ENCODE measurements at regions not wholly inside any gene's neighbourhood (a gene's known extent, or its start where the extent isn't known, plus 50 kb on each side); places are given as distances from the start of the nearest gene placed in this dataset.

DNA sequence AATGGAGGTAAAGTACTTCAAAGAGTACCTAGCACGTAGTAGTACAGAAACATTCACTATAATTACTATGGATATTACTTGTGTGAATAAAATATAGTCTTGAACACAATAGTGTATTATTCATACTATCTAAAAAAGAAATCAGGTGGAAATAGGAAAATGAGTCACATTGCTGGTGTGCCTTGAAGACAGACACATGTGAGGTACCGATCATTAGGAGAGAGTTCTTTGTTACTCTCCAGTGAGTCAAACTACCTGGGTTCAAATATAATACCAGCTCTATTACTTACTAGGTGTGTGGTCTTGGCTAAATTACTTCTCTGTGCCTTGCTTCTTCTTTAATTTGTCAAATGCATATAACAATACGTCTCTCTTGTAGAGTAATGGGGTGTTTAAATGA, 50.8 kb upstream of the BEND6 start:
- no peak for ATAC-seq
- Histone ChIP-seq H4K20me1 (ENCODE audit: insufficient read depth, low read length) (no peaks in the 10 kb centered on the region; the same call in 1 of the 2 replicates), H3K9me3 (ENCODE audit: low read length) (no peaks in the 10 kb centered on the region), H3K4me3 (replicated peaks in 1 of 3; ENCODE audit: insufficient read depth in 1 of 3, low read depth in 2 of 3, low read length in 3 of 3) (no peak overlapping the region), H3K36me3 (replicated peaks in 1 of 2; ENCODE audit: control insufficient read depth in 1 of 2, insufficient read depth in 2 of 2, low read length in 2 of 2) (no peaks in the 10 kb centered on the region), H2AFZ (ENCODE audit: low read length) (no peak overlapping the region), H3K79me2 (ENCODE audit: insufficient read depth, low read length) (no peaks in the 10 kb centered on the region), H3K4me2 (ENCODE audit: low read depth, low read length) (no peak overlapping the region), H3K27ac (ENCODE audit: extremely low read length, insufficient read depth, low read length) (no peak overlapping the region), H3K4me1 (ENCODE audit: insufficient read depth, low read length) (peaks cover 11% of the 10 kb centered on the region; the same call in 1 of the 2 replicates), H3K27me3 (ENCODE audit: control insufficient read depth in 1 of 2, insufficient read depth in 2 of 2, low read length in 2 of 2) (peaks cover 0 to 1% of the 10 kb centered on the region in 2 experiments; a peak in 1 of 5 replicates), H3K9ac (ENCODE audit: insufficient read depth, low read depth, low read length) (no peak overlapping the region)
- CTCF ChIA-PET (ENCODE audit: low intra/inter-chr PET ratio, low total read pairs), result interaction anchor here (1.1 to 3.5 kb wide), 5 partner anchors 91 to 420 kb away, joined by 3 to 39 read pairs (median 8); partner anchors contain the start of gene PRIM2
- intact Hi-C loops (cut with micrococcal nuclease; ENCODE audit: unreplicated experiment), result loop anchor here (1.0 to 5.0 kb wide), 5 partner anchors 51 to 412 kb away; partner anchors contain the start of genes BAG2 and BEND6
- WGBS (ENCODE audit: low lambda C conversion rate), result 5% methylated on average over 3 of the region's 3 CpGs
- BruUV-seq (replicated peaks), result no TSS peak
- in situ Hi-C loops (cut with HindIII; ENCODE audit: extremely low pct_ligation_motif_present, low pct_unique_long_range_greater_than_20kb), result loop anchor here (10.0 kb wide), 1 partner anchor 111 kb away; no protein-coding TSS in a partner anchor
- DNase-seq (ENCODE audit: low spot score), result no peak
- POLR2A ChIA-PET, result no interaction called here
- no peak for FAIRE-seq
- TF ChIP-seq, protein P1, sequence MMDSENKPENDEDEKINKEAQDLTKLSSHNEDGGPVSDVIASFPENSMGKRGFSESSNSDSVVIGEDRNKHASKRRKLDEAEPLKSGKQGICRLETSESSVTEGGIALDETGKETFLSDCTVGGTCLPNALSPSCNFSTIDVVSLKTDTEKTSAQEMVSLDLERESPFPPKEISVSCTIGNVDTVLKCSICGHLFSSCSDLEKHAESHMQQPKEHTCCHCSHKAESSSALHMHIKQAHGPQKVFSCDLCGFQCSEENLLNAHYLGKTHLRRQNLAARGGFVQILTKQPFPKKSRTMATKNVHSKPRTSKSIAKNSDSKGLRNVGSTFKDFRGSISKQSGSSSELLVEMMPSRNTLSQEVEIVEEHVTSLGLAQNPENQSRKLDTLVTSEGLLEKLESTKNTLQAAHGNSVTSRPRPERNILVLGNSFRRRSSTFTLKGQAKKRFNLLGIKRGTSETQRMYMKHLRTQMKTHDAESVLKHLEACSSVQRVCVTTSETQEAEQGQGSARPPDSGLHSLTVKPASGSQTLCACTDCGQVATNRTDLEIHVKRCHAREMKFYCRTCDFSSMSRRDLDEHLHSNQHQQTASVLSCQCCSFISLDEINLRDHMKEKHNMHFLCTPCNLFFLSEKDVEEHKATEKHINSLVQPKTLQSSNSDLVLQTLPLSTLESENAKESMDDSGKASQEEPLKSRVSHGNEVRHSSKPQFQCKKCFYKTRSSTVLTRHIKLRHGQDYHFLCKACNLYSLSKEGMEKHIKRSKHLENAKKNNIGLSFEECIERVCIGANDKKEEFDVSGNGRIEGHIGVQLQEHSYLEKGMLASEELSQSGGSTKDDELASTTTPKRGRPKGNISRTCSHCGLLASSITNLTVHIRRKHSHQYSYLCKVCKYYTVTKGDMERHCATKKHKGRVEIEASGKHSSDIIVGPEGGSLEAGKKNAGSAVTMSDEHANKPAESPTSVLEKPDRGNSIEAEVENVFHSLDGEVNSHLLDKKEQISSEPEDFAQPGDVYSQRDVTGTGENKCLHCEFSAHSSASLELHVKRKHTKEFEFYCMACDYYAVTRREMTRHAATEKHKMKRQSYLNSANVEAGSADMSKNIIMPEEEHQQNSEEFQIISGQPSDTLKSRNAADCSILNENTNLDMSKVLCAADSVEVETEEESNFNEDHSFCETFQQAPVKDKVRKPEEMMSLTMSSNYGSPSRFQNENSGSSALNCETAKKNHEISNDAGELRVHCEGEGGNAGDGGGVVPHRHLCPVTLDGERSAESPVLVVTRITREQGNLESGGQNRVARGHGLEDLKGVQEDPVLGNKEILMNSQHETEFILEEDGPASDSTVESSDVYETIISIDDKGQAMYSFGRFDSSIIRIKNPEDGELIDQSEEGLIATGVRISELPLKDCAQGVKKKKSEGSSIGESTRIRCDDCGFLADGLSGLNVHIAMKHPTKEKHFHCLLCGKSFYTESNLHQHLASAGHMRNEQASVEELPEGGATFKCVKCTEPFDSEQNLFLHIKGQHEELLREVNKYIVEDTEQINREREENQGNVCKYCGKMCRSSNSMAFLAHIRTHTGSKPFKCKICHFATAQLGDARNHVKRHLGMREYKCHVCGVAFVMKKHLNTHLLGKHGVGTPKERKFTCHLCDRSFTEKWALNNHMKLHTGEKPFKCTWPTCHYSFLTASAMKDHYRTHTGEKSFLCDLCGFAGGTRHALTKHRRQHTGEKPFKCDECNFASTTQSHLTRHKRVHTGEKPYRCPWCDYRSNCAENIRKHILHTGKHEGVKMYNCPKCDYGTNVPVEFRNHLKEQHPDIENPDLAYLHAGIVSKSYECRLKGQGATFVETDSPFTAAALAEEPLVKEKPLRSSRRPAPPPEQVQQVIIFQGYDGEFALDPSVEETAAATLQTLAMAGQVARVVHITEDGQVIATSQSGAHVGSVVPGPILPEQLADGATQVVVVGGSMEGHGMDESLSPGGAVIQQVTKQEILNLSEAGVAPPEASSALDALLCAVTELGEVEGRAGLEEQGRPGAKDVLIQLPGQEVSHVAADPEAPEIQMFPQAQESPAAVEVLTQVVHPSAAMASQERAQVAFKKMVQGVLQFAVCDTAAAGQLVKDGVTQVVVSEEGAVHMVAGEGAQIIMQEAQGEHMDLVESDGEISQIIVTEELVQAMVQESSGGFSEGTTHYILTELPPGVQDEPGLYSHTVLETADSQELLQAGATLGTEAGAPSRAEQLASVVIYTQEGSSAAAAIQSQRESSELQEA (CRISPR knock-in tag; IDR thresholded peaks at IDR 0.05; ENCODE audit: not compliant biosample characterization), result no peak
- TF ChIP-seq RFX5 (IDR thresholded peaks at IDR 0.05; ENCODE audit: low read depth, low read length) (no peak), TMF1 (CRISPR knock-in tag; IDR thresholded peaks at IDR 0.05; ENCODE audit: low read depth) (no peak), GATAD2A (CRISPR knock-in tag; IDR thresholded peaks at IDR 0.05) (no peak), ELF4 (CRISPR knock-in tag; IDR thresholded peaks at IDR 0.05; ENCODE audit: borderline replicate concordance) (no peak)
- TF ChIP-seq, protein P2, sequence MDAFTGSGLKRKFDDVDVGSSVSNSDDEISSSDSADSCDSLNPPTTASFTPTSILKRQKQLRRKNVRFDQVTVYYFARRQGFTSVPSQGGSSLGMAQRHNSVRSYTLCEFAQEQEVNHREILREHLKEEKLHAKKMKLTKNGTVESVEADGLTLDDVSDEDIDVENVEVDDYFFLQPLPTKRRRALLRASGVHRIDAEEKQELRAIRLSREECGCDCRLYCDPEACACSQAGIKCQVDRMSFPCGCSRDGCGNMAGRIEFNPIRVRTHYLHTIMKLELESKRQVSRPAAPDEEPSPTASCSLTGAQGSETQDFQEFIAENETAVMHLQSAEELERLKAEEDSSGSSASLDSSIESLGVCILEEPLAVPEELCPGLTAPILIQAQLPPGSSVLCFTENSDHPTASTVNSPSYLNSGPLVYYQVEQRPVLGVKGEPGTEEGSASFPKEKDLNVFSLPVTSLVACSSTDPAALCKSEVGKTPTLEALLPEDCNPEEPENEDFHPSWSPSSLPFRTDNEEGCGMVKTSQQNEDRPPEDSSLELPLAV (CRISPR knock-in tag; conservative IDR thresholded peaks at IDR 0.05; ENCODE audit: low read depth), result no peak

All from HepG2 (cell line).